ENCODE measurements at regions not wholly inside any gene's neighbourhood (a gene's known extent, or its start where the extent isn't known, plus 50 kb on each side); places are given as distances from the start of the nearest gene placed in this dataset.

DNA sequence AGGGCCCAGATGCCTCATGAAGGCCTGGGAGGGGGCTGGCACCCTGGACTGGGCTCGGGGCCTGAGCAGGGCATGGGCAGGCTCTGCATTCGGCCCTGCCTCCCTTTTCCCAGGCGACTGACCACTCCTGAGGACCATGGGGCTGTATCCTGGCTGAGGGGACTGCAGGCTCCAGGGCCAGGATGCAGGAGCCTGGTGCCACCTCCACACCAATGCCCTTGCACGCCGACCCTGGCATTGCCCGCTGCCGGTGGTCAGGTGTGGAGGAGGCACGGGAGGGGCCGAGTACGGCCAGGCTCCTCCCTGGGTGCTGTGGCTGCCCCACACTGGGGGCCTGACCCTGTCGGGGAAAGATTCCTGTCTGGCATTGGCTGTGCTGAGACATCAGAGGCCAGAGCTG lies 128.9 kb downstream of the SIK1 start:
- no peak for TF ChIP-seq POLR2A (IDR thresholded peaks at IDR 0.05)
- TF ChIP-seq EP300 (IDR thresholded peaks at IDR 0.05) = no peak
- TF ChIP-seq, protein P1, sequence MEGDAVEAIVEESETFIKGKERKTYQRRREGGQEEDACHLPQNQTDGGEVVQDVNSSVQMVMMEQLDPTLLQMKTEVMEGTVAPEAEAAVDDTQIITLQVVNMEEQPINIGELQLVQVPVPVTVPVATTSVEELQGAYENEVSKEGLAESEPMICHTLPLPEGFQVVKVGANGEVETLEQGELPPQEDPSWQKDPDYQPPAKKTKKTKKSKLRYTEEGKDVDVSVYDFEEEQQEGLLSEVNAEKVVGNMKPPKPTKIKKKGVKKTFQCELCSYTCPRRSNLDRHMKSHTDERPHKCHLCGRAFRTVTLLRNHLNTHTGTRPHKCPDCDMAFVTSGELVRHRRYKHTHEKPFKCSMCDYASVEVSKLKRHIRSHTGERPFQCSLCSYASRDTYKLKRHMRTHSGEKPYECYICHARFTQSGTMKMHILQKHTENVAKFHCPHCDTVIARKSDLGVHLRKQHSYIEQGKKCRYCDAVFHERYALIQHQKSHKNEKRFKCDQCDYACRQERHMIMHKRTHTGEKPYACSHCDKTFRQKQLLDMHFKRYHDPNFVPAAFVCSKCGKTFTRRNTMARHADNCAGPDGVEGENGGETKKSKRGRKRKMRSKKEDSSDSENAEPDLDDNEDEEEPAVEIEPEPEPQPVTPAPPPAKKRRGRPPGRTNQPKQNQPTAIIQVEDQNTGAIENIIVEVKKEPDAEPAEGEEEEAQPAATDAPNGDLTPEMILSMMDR (IDR thresholded peaks at IDR 0.05) = no peak
- TF ChIP-seq POLR2AphosphoS5 (IDR thresholded peaks at IDR 0.05) = no peak
